ENCODE measurements at regions not wholly inside any gene's neighbourhood (a gene's known extent, or its start where the extent isn't known, plus 50 kb on each side); places are given as distances from the start of the nearest gene placed in this dataset.
"Not testable (repeated sequence)": the region's sequence is repeated elsewhere in the genome, so short reads cannot be mapped to it uniquely, and the experiment has no call there.

GRCh38 chr13:81670048-81670447 is 1329.1 kb upstream of the SPRY2 start:
- DNase-seq (no peak), ATAC-seq (no peak)

GRCh38 chr13:81664872-81665271 is 1323.9 kb upstream of the SPRY2 start:
- no peak for ATAC-seq

GRCh38 chr13:81659984-81660383 is 1319.1 kb upstream of the SPRY2 start:
- ATAC-seq = no peak
- no peak for DNase-seq

More at GRCh38 chr13:81664872-81665271, 1323.9 kb upstream of the SPRY2 start:
- no peak for DNase-seq

GRCh38 chr13:81658598-81659370 is 1317.9 kb upstream of the SPRY2 start:
- ATAC-seq = no peak
- DNase-seq = no peak

- DNase-seq (no peak), ATAC-seq (no peak)
Measured at GRCh38 chr13:81639984-81640582, 1299.2 kb upstream of the SPRY2 start.

- no peak for DNase-seq
Measured at GRCh38 chr13:81637457-81637856, 1296.5 kb upstream of the SPRY2 start.

GRCh38 chr13:81636120-81636519 is 1295.2 kb upstream of the SPRY2 start:
- DNase-seq (no peak), ATAC-seq (no peak)

More at GRCh38 chr13:81637457-81637856, 1296.5 kb upstream of the SPRY2 start:
- no peak for ATAC-seq

- DNase-seq (no peak), ATAC-seq (no peak)
Measured at GRCh38 chr13:81615031-81615430, 1274.1 kb upstream of the SPRY2 start.

GRCh38 chr13:81610644-81611043 is 1269.7 kb upstream of the SPRY2 start:
- ATAC-seq = no peak
- DNase-seq = no peak

GRCh38 chr13:81609335-81609734 is 1268.4 kb upstream of the SPRY2 start:
- ATAC-seq (no peak), DNase-seq (no peak)

GRCh38 chr13:81606074-81606473 is 1265.1 kb upstream of the SPRY2 start:
- no peak for ATAC-seq
- DNase-seq = no peak

GRCh38 chr13:81602241-81602640 is 1261.3 kb upstream of the SPRY2 start:
- no peak for ATAC-seq
- no peak for DNase-seq

- DNase-seq (no peak), ATAC-seq (no peak)
Measured at GRCh38 chr13:81597101-81597500, 1256.2 kb upstream of the SPRY2 start.

- ATAC-seq = no peak
- no peak for DNase-seq
Measured at GRCh38 chr13:81596224-81596753, 1255.4 kb upstream of the SPRY2 start.

- ATAC-seq = no peak
- DNase-seq = no peak
Measured at GRCh38 chr13:81591528-81592220, 1250.7 kb upstream of the SPRY2 start.

- DNase-seq (no peak), ATAC-seq (no peak)
Measured at GRCh38 chr13:81582381-81582780, 1241.5 kb upstream of the SPRY2 start.

- ATAC-seq (no peak), DNase-seq (no peak)
Measured at GRCh38 chr13:81577601-81578195, 1236.8 kb upstream of the SPRY2 start.

- DNase-seq (no peak), ATAC-seq (no peak)
Measured at GRCh38 chr13:81568824-81569223, 1227.9 kb upstream of the SPRY2 start.

GRCh38 chr13:81565849-81566248 is 1224.9 kb upstream of the SPRY2 start:
- no peak for ATAC-seq
- DNase-seq = no peak

GRCh38 chr13:81563091-81563490 is 1222.2 kb upstream of the SPRY2 start:
- DNase-seq = no peak
- ATAC-seq = no peak

- no peak for ATAC-seq
- no peak for DNase-seq
Measured at GRCh38 chr13:81562598-81562997, 1221.7 kb upstream of the SPRY2 start.

GRCh38 chr13:81551036-81551435 is 1210.1 kb upstream of the SPRY2 start:
- no peak for ATAC-seq
- DNase-seq = no peak

- DNase-seq, ATAC-seq: not testable (repeated sequence)
Measured at GRCh38 chr13:81546294-81546693, 1205.4 kb upstream of the SPRY2 start.
